ENCODE measurements at regions not wholly inside any gene's neighbourhood (a gene's known extent, or its start where the extent isn't known, plus 50 kb on each side); places are given as distances from the start of the nearest gene placed in this dataset.

DNA sequence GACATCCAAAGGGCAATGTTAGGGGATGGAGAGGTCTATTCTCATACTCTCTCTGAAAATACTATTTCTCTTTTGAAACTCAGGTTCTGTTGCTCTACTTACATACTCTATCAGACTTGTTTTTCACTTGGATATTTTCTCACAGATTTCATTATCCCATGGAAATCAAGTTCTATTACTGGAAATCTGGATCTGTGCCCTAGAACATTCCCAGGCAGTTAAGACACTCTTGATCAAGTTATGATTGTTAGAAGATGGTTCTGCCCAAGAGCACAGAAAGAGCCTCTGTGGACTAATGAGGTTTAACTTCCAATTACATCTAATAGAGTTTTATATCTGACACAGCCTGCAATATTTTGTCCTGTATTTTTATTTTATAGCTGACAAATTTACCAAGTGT lies 591.0 kb upstream of the ATP2B1 start:
- Histone ChIP-seq H3K9ac (ENCODE audit: low read depth, low read length) (peak overlapping the region; percentile 46), H3K4me2 (ENCODE audit: insufficient read depth, low read length) (peak overlapping the region; percentile 66)
- TF ChIP-seq, protein P1, sequence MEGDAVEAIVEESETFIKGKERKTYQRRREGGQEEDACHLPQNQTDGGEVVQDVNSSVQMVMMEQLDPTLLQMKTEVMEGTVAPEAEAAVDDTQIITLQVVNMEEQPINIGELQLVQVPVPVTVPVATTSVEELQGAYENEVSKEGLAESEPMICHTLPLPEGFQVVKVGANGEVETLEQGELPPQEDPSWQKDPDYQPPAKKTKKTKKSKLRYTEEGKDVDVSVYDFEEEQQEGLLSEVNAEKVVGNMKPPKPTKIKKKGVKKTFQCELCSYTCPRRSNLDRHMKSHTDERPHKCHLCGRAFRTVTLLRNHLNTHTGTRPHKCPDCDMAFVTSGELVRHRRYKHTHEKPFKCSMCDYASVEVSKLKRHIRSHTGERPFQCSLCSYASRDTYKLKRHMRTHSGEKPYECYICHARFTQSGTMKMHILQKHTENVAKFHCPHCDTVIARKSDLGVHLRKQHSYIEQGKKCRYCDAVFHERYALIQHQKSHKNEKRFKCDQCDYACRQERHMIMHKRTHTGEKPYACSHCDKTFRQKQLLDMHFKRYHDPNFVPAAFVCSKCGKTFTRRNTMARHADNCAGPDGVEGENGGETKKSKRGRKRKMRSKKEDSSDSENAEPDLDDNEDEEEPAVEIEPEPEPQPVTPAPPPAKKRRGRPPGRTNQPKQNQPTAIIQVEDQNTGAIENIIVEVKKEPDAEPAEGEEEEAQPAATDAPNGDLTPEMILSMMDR (IDR thresholded peaks at IDR 0.05; ENCODE audit: borderline replicate concordance, extremely low read depth, low read length, poor library complexity, severe bottlenecking): no peak
- no peak for TF ChIP-seq EZH2 (IDR thresholded peaks at IDR 0.05; ENCODE audit: borderline replicate concordance, low read depth, low read length, severe bottlenecking)

DNA sequence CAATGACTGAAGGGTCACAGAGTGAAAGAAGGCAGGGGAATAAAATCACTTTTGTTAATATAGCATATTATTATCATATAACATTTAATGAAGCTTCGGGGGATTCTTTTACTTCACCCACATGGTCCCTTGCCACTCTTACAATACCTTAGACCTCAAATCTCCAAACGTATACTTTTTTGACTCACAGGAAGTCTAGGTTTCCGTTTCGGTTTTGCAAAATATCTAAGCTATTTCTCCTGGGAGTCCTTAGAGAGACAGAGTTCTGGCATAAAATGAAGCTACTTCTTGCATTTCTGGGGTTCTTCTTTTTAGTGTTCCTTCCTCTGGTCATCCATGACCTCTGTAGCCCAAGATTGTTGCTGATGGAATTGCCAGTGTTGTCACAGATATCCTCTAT lies 590.5 kb upstream of the ATP2B1 start:
- Histone ChIP-seq H3K4me1 (ENCODE audit: insufficient read depth, low read length) (peaks cover 52% of the 10 kb centered on the region), H4K20me1 (ENCODE audit: insufficient read depth, low read length) (no peaks in the 10 kb centered on the region), H3K27ac (ENCODE audit: low read length) (peak overlapping the region; percentile 71), H3K27me3 (ENCODE audit: insufficient read depth, low read length, poor library complexity) (no peaks in the 10 kb centered on the region), H3K4me2 (ENCODE audit: insufficient read depth, low read length) (peak overlapping the region; percentile 66), H3K4me3 (ENCODE audit: low read depth in 1 of 2, low read length in 2 of 2) (peak overlapping the region; percentile 12 to 42; a peak in 3 of 4 replicates), H3K9me3 (ENCODE audit: insufficient read depth, low read length, severe bottlenecking) (no peaks in the 10 kb centered on the region), H2AFZ (ENCODE audit: low read depth, low read length) (peak overlapping the region; percentile 65), H3K79me2 (ENCODE audit: insufficient read depth, low read length) (no peaks in the 10 kb centered on the region), H3K36me3 (ENCODE audit: insufficient read depth, low read length) (no peaks in the 10 kb centered on the region), H3K9ac (ENCODE audit: low read depth, low read length) (peak overlapping the region; percentile 46)
- TF ChIP-seq, protein P1 (IDR thresholded peaks at IDR 0.05; ENCODE audit: borderline replicate concordance, extremely low read depth, low read length, poor library complexity, severe bottlenecking): no peak
- no peak for TF ChIP-seq EZH2 (IDR thresholded peaks at IDR 0.05; ENCODE audit: borderline replicate concordance, low read depth, low read length, severe bottlenecking)
- ATAC-seq (ENCODE audit: insufficient read depth, low read depth) (peak; percentile 92), DNase-seq (peak; percentile 6)

More for the DNA sequence above, 591.0 kb upstream of the ATP2B1 start:
- H3K27me3 ChIP-seq (ENCODE audit: insufficient read depth, low read length, poor library complexity): no peaks in the 10 kb centered on the region
- no peaks in the 10 kb centered on the region for H3K36me3 ChIP-seq (ENCODE audit: insufficient read depth, low read length)
- ATAC-seq (ENCODE audit: insufficient read depth, low read depth) (peak; percentile 21; the same call in 2 of the 3 replicates), DNase-seq (no peak)
- no peaks in the 10 kb centered on the region for H3K79me2 ChIP-seq (ENCODE audit: insufficient read depth, low read length)
- H3K9me3 ChIP-seq (ENCODE audit: insufficient read depth, low read length, severe bottlenecking): no peaks in the 10 kb centered on the region
- peak overlapping the region; percentile 12 to 42; a peak in 3 of 4 replicates for H3K4me3 ChIP-seq (ENCODE audit: low read depth in 1 of 2, low read length in 2 of 2)
- peak overlapping the region; percentile 54 for H2AFZ ChIP-seq (ENCODE audit: low read depth, low read length)
- H4K20me1 ChIP-seq (ENCODE audit: insufficient read depth, low read length): no peaks in the 10 kb centered on the region
- peaks cover 52% of the 10 kb centered on the region for H3K4me1 ChIP-seq (ENCODE audit: insufficient read depth, low read length)
- peak overlapping the region; percentile 71 for H3K27ac ChIP-seq (ENCODE audit: low read length)

DNA sequence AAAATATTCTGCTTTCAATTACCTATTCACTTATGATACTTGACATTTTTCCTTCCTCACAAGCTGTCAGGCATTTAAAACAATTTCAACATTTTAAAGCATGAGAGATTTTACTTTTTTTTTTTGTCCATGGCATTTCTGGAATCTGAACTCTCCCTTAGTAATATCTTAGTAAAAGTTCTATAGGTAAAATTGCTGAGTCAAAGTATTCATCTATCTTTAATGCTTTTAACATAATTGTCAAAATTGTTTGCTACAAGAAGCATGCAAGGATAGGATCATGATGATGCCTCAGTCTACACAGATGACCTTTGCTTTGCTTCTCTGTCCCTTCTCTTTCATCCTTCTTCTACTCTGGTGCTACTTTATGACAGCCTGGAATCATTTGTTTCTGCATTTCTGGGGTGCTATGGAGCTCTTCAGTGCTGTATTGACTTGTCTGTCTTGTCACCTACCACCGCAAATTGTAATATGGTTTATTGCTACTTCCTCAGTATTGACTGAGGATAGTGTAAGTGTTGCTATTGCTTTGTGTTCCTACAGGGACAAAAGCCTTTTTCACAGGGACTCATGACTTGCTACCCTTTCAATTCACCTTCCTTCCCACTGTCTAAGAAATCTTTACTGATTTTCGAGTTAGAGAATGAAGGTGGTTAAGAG lies 589.8 kb upstream of the ATP2B1 start:
- Histone ChIP-seq H3K4me3 (ENCODE audit: low read depth in 1 of 2, low read length in 2 of 2) (peak overlapping the region in 1 of 2 experiments; percentile 23; a peak in 1 of 4 replicates), H3K79me2 (ENCODE audit: insufficient read depth, low read length) (no peaks in the 10 kb centered on the region), H4K20me1 (ENCODE audit: insufficient read depth, low read length) (no peaks in the 10 kb centered on the region), H3K27ac (ENCODE audit: low read length) (peak overlapping the region; percentile 71), H3K27me3 (ENCODE audit: insufficient read depth, low read length, poor library complexity) (no peaks in the 10 kb centered on the region), H2AFZ (ENCODE audit: low read depth, low read length) (peak overlapping the region; percentile 65), H3K4me2 (ENCODE audit: insufficient read depth, low read length) (peak overlapping the region; percentile 66), H3K36me3 (ENCODE audit: insufficient read depth, low read length) (no peaks in the 10 kb centered on the region), H3K9ac (ENCODE audit: low read depth, low read length) (peak overlapping the region; percentile 46), H3K9me3 (ENCODE audit: insufficient read depth, low read length, severe bottlenecking) (no peaks in the 10 kb centered on the region), H3K4me1 (ENCODE audit: insufficient read depth, low read length) (peaks cover 52% of the 10 kb centered on the region)
- DNase-seq (no peak), ATAC-seq (ENCODE audit: insufficient read depth, low read depth) (peak; percentile 32; the same call in 2 of the 3 replicates)
- TF ChIP-seq, protein P1 (IDR thresholded peaks at IDR 0.05; ENCODE audit: borderline replicate concordance, extremely low read depth, low read length, poor library complexity, severe bottlenecking): no peak
- no peak for TF ChIP-seq EZH2 (IDR thresholded peaks at IDR 0.05; ENCODE audit: borderline replicate concordance, low read depth, low read length, severe bottlenecking)
